ENCODE measurements at regions not wholly inside any gene's neighbourhood (a gene's known extent, or its start where the extent isn't known, plus 50 kb on each side); places are given as distances from the start of the nearest gene placed in this dataset.

- TF ChIP-seq CTCF (IDR thresholded peaks at IDR 0.05; ENCODE audit: insufficient read depth, low read depth, low read length): no peak
- TF ChIP-seq EZH2 (IDR thresholded peaks at IDR 0.05; ENCODE audit: insufficient read depth, low read length): no peak
These were observed 197.9 kb upstream of the ANKH start for GRCh38 chr5:15069407-15069905.

All from astrocyte (in vitro differentiated cells and primary cell).